H1 (cell line): ENCODE measurements at regions not wholly inside any gene's neighbourhood (a gene's known extent, or its start where the extent isn't known, plus 50 kb on each side); places are given as distances from the start of the nearest gene placed in this dataset.

Experiments used
- E2F6 ChIP-seq: IDR thresholded peaks from 2 replicates; pipeline ENCODE4 v1.6.1; 2012; ENCODE audit warnings: inconsistent platforms
- HDAC2 ChIP-seq, 2 experiments: fragments of 300-600 bp in 1 of 2; sonication (generic) in 1 of 2; IDR thresholded peaks; 2 replicates each; pipeline ENCODE4 v1.6.1; 2011 to 2012; ENCODE audit warnings: low read depth in 2 of 2, low read length in 2 of 2, mild to moderate bottlenecking in 2 of 2, moderate library complexity in 2 of 2, borderline replicate concordance in 1 of 2, inconsistent platforms in 1 of 2
- JUN ChIP-seq: IDR thresholded peaks from 2 replicates; pipeline ENCODE4 v1.6.1; 2011; ENCODE audit warnings: low read depth, mild to moderate bottlenecking, improper control_type of control experiment, low read length
- JUND ChIP-seq: IDR thresholded peaks from 2 replicates; pipeline ENCODE4 v1.6.1; 2011; ENCODE audit warnings: mild to moderate bottlenecking, improper control_type of control experiment, low read length
- NANOG ChIP-seq: IDR thresholded peaks from 2 replicates; pipeline ENCODE4 v1.6.1; 2011; ENCODE audit warnings: low read length, low read depth, mild to moderate bottlenecking, inconsistent platforms; ENCODE audit not compliant: insufficient read depth, poor library complexity, severe bottlenecking
- NRF1 ChIP-seq: IDR thresholded peaks from 2 replicates; pipeline ENCODE4 v1.6.1; 2011; ENCODE audit warnings: mild to moderate bottlenecking, low read depth, low read length, improper control_type of control experiment
- RFX5 ChIP-seq: IDR thresholded peaks from 2 replicates; pipeline ENCODE4 v1.6.1; 2011; ENCODE audit warnings: low read depth, low read length, improper control_type of control experiment, borderline replicate concordance
- SAP30 ChIP-seq: fragments of 300-600 bp; sonication (generic); IDR thresholded peaks from 2 replicates; pipeline ENCODE4 v1.7.1; 2012; ENCODE audit warnings: low read length, moderate library complexity, mild to moderate bottlenecking, inconsistent platforms; ENCODE audit not compliant: insufficient read depth, insufficient replicate concordance
- SRF ChIP-seq: IDR thresholded peaks from 2 replicates; pipeline ENCODE4 v1.6.1; 2011; ENCODE audit warnings: mild to moderate bottlenecking, low read depth, low read length, moderate library complexity
- TAF7 ChIP-seq: optimal IDR thresholded peaks from 2 replicates; pipeline ENCODE3; 2011; ENCODE audit warnings: low read depth, mild to moderate bottlenecking, inconsistent platforms, low read length, moderate library complexity, borderline replicate concordance
- TF ChIP-seq, protein P1 (sequence below): fragments of 300-600 bp; sonication (generic); IDR thresholded peaks from 2 replicates; pipeline ENCODE4 v1.7.1; 2012; ENCODE audit warnings: low read length, moderate library complexity, mild to moderate bottlenecking, inconsistent platforms; ENCODE audit not compliant: insufficient replicate concordance

DNA sequence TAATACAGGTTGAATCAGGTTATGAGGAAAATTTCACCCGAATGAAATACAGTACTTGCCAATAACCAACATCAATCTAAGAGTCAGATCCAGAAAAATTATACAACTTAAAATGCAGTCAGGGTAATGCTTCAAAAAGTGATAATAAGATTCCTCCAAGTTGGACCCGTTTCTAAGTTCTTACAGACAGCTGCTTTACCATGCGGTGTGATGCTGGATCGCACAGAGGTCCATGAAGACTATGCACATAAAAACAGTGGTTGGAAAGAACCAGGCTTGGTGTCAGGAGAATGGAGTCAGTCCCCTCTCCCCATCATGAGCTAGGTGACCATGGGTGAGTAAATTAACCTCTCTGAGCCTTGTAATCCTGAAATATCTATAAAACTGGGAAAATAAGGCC is 261.3 kb downstream of the QDPR start (continued):
- TF ChIP-seq, protein P1, sequence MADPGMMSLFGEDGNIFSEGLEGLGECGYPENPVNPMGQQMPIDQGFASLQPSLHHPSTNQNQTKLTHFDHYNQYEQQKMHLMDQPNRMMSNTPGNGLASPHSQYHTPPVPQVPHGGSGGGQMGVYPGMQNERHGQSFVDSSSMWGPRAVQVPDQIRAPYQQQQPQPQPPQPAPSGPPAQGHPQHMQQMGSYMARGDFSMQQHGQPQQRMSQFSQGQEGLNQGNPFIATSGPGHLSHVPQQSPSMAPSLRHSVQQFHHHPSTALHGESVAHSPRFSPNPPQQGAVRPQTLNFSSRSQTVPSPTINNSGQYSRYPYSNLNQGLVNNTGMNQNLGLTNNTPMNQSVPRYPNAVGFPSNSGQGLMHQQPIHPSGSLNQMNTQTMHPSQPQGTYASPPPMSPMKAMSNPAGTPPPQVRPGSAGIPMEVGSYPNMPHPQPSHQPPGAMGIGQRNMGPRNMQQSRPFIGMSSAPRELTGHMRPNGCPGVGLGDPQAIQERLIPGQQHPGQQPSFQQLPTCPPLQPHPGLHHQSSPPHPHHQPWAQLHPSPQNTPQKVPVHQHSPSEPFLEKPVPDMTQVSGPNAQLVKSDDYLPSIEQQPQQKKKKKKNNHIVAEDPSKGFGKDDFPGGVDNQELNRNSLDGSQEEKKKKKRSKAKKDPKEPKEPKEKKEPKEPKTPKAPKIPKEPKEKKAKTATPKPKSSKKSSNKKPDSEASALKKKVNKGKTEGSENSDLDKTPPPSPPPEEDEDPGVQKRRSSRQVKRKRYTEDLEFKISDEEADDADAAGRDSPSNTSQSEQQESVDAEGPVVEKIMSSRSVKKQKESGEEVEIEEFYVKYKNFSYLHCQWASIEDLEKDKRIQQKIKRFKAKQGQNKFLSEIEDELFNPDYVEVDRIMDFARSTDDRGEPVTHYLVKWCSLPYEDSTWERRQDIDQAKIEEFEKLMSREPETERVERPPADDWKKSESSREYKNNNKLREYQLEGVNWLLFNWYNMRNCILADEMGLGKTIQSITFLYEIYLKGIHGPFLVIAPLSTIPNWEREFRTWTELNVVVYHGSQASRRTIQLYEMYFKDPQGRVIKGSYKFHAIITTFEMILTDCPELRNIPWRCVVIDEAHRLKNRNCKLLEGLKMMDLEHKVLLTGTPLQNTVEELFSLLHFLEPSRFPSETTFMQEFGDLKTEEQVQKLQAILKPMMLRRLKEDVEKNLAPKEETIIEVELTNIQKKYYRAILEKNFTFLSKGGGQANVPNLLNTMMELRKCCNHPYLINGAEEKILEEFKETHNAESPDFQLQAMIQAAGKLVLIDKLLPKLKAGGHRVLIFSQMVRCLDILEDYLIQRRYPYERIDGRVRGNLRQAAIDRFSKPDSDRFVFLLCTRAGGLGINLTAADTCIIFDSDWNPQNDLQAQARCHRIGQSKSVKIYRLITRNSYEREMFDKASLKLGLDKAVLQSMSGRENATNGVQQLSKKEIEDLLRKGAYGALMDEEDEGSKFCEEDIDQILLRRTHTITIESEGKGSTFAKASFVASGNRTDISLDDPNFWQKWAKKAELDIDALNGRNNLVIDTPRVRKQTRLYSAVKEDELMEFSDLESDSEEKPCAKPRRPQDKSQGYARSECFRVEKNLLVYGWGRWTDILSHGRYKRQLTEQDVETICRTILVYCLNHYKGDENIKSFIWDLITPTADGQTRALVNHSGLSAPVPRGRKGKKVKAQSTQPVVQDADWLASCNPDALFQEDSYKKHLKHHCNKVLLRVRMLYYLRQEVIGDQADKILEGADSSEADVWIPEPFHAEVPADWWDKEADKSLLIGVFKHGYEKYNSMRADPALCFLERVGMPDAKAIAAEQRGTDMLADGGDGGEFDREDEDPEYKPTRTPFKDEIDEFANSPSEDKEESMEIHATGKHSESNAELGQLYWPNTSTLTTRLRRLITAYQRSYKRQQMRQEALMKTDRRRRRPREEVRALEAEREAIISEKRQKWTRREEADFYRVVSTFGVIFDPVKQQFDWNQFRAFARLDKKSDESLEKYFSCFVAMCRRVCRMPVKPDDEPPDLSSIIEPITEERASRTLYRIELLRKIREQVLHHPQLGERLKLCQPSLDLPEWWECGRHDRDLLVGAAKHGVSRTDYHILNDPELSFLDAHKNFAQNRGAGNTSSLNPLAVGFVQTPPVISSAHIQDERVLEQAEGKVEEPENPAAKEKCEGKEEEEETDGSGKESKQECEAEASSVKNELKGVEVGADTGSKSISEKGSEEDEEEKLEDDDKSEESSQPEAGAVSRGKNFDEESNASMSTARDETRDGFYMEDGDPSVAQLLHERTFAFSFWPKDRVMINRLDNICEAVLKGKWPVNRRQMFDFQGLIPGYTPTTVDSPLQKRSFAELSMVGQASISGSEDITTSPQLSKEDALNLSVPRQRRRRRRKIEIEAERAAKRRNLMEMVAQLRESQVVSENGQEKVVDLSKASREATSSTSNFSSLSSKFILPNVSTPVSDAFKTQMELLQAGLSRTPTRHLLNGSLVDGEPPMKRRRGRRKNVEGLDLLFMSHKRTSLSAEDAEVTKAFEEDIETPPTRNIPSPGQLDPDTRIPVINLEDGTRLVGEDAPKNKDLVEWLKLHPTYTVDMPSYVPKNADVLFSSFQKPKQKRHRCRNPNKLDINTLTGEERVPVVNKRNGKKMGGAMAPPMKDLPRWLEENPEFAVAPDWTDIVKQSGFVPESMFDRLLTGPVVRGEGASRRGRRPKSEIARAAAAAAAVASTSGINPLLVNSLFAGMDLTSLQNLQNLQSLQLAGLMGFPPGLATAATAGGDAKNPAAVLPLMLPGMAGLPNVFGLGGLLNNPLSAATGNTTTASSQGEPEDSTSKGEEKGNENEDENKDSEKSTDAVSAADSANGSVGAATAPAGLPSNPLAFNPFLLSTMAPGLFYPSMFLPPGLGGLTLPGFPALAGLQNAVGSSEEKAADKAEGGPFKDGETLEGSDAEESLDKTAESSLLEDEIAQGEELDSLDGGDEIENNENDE: no peak
- TF ChIP-seq SAP30 (no peak), E2F6 (no peak), NANOG (no peak), NRF1 (no peak), JUN (no peak), RFX5 (no peak), JUND (no peak), HDAC2 (IDR thresholded peaks at IDR 0.05; ENCODE audit: borderline replicate concordance in 1 of 2, low read depth in 2 of 2, low read length in 2 of 2) (no peak), TAF7 (no peak), SRF (no peak)
